Stromal cell of bone marrow (primary cell): ENCODE measurements at regions not wholly inside any gene's neighbourhood (a gene's known extent, or its start where the extent isn't known, plus 50 kb on each side); places are given as distances from the start of the nearest gene placed in this dataset.

ENCODE experiments used
- DNase-seq: peaks from one replicate; pipeline ENCODE4 v3.0.0-alpha.2; 2012; ENCODE audit warnings: low read depth

DNA sequence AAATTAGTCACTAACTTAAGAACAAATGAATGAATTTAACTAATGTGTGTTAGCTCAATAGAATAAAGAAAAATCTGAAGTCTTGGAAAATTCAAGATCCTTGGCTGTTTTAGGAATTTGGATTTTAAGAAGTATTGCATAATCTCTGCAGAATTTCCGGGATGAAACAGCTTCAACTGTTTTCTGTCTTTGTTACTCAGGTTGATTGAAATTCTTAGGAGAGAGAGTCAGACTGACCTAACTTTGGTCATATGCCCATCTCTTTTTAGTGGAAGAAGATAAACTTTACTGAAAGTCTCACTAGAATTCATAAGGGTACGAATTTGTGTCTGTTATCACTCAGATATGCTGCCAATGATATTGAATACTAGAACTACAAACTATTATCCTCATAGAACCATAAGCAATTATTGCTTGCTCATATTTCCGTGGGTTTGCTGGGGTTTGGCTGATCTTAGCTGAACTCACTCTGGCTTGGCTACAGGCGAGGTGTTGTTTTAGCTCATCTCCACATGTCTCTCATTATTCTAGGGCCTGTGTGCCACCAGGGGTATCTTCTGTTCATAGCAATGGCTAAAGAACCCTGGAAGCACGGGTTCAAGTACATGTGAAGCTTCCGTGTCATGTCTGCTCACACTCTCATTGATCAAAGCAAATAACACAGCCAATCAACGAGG, 257.4 kb upstream of the NOVA1 start:
- no peak for DNase-seq

DNA sequence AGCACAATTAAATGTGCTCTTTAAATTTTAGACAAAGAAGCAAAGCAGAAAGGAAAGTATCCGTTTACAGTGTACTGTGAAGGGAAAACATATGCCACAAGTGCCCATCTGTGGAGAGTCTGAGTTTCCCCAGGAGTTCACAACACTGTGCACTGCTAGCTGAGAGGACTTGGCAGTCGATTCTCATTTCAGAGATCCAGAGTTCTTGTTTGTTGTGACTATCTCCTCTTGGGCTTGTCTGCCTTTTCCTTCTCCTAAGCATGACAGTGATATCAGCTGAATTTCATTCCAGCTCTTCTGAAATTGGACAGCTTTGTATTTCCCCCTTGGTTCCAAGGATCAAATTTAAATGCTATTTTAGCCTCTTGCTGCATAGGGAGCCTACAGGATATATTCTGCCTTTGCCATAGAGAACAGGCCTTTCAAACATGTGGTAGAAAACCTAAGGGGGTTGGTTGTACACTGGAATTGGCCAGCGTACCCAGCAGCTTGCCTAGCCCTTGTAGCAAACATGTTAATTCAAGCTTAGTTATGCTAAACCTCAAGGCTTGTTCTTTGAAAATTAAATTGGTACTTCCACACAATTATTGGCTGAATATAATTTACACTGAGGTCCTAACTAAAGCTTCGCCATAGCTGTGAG, 259.2 kb upstream of the NOVA1 start:
- DNase-seq = no peak

DNA sequence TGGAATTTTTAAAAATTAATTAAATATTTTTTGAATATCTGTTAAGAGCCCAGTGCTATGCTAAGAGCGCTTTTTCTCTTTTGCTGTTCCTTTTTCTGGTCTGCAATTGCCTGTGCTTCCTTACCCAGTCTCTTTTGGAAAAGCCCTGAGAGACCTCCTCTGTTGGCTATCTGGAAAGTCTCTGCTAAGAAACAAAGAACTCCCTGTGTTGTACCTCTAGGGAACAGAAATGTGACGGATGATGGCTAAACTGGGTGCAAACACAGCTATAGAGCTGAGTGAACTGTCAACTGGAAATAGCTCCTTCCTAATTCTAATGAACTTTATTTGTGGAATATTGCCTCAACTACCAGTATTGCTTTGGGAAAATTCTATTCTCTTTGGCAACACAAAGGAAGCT, 261.6 kb upstream of the NOVA1 start:
- DNase-seq = no peak

DNA sequence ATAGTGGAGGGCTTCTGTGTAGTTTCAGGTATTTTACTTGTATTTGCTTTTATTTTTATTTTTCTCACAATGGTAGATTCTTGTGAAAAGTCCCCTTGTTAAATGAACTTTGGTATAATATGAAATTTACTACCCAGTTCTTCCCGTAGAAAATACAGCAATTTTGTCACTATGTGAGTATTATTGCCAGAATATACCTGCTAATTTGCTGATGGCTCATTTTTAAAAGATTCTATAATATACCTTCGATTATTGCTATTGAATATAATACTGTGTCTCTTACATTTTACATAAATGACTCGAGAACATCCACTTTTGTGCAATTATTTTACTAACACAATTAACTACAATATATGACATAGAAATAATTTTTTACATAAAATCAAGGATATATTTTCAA, 262.3 kb upstream of the NOVA1 start:
- no peak for DNase-seq

DNA sequence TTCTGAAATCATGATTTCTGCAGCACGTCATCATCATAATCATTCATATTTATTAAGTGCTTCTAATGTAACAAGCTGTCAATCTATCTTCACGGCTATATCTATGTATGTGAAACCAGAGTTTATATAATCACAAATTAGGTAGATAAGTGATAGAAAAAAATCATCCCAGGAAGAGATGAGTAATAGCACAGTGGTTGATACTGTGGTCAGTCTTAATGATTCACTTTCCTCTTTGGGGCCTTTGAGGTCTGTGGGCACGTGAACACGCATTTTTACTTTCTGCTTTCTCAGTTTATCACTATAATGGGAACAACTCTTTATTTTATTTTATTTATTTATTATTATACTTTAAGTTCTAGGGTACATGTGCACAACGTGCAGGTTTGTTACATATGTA, 265.9 kb upstream of the NOVA1 start:
- no peak for DNase-seq

DNA sequence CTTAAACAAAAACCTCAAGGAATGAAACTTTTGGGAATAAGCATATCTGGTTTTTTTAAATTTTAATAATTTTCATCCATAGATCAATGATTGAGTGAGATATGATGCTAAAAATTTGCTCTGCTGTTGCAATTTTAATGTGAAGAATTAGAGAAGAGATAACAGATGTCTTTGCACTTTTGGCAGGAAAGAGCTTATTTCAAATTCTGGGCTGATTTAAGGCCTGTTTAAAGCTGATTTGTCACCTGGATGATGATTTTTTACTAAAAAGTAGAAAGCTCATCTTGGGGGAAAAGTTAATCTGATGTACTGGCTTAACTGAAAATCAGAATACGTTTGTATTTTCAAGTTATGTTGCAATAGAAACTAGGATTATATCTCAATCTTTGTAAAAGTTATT, 268.9 kb upstream of the NOVA1 start:
- no peak for DNase-seq

DNA sequence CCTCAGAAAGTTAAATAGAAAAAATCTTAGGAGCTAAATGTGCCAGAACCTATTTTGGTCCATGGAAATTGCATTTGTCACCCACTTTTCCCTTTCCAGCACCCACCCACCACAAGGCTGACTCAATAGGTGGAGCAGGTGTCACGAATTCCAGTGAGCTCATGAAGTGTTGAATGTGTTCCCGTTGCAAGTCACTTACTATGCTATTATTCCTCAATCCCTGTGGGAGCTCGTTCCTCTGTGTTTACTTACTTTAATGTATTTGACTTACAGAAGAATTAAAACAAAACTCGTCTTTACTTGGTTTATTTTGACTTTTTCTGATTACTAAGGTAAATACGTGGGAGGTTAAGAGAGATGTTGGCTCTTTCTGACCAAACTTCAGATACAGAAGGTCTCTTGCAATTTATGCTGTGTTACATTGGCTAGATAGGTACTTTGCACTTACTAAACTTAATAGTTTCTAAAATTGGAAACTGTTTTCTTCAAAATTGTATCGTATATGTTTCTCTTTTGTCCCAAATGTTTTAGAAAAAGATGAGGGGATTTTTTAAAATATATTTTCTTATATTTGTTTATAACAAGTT, 269.4 kb upstream of the NOVA1 start:
- no peak for DNase-seq

DNA sequence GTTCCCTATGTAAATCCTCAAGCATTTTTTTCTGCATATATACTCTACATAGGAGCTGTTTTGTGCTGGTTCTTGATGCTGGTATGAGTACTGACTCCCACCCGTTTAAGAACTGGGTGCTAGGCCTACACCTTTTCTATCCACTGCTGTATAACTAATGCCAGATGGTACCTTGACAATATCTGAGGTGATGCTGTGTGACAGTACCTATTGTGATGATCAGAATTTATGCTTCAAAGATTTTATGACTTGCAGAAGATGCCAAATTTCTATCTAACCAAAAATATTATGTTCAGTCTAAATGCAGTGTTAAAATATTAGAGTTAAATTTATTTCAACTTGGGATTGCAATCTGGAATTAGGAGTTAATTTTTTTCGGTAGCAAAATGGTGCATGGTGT, 272.3 kb upstream of the NOVA1 start:
- no peak for DNase-seq

DNA sequence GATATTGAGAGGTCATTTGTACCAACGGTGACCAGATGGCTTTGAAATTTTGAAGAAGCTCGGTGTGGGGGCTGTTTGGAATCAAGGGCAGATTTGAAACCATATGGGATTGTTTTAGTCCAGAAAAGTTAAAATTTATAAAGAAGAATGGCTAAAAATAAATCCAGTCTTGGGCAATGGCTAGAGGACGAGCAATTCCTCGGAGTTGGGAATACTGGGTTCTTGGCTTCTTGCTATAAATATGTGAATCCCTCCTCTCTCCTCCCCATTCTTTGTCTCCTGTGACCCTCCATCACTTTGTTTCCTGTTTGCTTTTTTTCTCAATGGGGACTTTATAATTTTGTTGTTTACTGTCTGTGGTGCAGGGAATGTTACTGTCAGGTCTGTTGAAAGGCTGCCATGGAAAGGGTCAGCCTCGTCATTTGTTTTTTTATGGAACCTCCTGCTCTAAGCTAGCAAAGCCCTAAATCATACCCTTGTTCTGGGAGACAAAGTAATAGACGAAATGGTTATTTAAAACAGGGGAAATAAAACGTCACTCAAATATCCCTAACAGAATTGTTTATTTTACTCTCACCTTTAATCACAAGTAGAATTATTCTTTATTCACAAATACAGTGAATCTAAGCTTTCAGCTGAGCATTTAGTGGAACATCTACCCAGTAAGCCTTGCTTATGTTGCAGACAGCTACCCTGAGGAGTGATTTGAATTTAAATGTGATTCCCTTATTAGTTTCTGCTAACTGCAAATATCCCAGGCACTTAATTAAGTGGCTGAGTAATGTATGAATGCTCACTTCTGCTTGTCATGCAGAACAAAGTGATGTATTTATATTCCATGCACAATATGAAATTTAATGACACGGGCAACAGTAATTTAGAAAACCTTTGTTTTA, 273.1 kb upstream of the NOVA1 start:
- DNase-seq = no peak

DNA sequence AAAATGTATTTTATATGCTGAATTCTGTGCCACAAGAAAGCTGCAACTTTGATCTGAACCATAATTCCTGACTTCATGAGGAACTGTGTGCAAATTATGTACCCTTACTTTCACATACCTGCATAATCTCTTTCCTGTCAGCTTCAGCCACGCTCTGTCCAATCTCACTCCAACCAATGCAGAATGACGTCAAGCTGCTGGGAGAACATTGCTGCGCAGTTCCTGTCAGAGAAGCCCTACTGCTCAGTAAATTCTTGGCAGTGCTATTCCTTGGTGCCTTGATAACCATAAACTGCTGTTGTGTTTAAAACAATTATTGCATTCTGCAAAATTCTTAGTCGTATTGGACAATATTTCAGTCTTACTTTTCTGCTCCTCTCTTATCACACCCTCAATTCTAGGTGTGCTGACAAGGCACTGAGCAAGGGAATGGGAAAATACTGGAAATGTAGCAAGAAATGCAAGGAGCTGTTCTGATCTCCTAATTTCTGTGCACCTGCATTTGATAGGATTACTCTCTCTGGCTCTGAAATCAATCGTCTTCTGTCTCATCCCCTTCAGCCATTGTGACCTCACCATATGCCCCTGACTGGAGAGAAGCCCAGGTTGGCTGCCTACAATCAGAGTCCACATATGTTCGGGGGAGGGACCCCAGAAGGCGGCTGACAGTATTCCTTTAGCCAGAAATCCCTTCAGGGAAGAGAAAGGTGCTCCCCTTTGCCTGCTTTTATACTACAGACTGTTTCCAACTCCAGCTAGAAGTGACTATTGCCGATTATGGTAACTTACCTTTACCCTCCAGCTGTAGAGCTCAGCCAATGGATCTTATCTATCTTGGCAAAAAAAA, 274.9 kb upstream of the NOVA1 start:
- DNase-seq = no peak

DNA sequence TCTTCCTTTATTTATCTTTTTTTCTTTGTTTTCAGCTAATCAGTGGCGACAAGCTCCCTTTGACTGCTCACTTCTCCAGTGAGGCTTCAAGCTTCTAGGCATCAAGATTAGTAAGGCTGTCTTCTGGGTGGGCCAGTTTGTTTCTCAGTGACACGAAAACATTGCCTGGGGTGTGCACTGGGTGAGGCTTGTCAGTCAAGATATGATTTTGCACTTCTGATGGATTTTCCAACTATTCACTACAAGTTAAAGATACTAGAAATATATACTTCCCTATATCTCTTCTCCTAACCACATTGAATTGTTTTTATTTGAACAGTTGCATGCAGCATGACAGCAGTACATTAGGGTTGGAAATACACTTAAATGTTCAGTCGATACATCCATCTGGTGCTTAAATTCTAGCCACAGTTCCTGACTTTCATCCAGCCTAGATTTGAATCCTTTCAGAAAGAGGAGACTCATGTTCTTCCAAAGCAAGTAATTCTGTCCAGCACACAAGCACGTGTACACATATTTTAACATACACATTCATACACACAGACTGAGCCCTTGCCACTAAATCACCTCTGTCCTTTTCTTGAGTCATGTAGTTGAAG, 275.6 kb upstream of the NOVA1 start:
- DNase-seq = no peak

DNA sequence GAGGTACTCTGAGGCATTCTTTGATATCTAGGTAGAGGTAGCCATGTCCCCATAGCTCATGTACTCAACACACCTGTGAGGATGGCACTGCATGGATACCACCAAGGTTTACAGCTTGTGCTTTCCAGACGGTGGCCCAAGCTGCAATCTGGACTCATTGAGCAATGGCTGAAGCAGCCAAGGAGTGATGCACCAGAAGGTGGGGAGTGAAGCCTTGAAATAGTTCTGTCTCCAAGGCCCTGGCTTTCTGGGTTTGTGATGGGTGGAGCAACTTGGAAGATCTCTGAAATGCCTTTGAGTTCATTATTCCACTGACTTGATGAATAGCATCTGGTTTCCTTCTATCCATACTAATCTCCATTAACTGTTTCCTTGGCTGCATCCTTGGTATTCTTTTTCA, 290.0 kb upstream of the NOVA1 start:
- no peak for DNase-seq

DNA sequence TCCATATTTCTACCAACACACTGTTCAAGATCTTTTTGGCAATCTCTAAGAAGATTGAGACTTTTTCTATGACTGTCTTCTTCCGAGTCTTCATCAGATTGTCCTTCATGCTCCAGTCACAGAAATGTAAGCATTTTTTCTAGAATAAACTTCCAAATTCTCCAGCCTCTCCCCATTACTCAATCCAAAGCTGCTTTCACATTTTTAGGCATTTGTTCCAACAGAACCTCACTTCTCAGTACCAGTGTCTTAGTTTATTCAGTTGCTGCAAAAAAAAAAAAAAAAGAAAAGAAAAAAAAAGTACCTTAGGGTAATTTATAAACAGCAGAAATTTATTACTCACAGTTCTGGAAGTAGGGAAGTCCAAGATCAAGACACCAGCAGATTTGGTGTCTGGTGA, 290.8 kb upstream of the NOVA1 start:
- no peak for DNase-seq

DNA sequence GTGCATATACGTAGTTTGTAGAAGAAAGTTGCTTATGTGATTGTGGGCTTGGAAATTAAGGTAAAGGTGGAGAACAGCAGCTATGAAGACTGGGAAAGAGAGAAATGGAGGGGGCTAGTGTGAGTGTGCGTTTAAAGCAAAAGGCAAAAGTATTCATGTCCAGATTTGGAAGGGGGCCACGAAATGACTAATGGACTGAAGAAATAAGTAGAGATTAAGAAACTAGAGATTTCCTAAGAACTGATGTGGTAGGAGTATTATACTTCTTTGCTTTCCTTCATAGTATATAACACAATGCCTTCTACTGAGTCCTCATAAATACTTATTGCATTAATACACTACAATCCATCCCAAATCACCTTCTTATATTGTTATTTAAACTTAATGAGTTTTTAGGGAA, 298.6 kb upstream of the NOVA1 start:
- DNase-seq = peak; percentile 19

DNA sequence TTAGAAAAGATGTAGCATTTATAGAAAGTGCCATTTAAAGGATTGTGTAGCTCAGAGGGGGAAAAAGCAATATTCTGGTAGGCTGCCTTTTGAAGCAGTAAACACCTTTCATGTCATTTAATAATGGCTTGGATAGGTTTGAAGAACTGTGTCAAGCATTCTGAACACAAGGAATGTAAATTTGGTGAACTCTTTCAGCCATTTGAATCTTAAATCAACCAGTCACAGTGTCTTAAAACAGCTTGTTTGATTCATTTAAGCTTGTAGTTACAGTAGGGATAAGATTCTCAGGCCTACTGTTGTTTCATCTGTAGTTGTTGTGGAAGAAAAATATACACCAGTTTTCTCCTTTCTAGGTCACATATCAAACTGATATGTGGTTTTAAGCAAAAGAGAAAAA, 299.4 kb upstream of the NOVA1 start:
- DNase-seq = no peak

DNA sequence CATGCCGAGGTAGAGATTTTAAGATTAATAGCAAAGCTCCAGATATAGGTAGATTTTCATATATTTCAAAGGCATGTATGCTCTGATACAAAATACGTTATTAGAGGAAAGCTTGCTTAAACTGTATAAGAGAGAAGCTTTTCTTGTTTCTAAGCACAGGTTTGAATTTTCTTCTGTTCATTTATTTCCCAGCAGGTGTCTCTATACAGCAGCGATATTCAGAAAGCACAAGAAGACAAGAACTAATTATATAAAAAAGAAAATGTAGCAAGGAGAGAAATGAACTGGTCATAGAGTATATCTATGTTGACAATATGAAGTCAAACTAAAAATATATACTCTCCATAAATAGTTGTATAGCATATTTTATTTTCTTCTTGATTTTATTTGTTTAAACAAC, 307.4 kb upstream of the NOVA1 start:
- DNase-seq = no peak

DNA sequence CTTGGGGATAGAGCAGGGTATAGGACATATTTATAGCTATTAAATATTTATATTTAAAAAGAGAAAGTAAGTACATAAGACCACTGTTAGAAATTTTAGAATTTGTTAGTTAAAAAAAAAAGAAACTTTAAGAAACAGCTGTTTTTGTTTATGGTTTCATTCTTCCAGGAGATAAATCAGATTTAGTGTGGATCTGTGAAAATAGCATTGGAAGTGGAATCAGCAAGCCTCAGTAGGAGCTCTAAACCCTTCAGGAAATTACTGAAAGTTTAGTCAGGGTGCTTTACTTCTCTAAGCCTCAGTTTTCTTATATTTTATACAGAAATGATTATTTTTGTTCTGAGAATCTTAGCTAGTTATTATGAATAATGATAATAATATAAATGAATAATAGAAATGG, 316.0 kb upstream of the NOVA1 start:
- DNase-seq = no peak

DNA sequence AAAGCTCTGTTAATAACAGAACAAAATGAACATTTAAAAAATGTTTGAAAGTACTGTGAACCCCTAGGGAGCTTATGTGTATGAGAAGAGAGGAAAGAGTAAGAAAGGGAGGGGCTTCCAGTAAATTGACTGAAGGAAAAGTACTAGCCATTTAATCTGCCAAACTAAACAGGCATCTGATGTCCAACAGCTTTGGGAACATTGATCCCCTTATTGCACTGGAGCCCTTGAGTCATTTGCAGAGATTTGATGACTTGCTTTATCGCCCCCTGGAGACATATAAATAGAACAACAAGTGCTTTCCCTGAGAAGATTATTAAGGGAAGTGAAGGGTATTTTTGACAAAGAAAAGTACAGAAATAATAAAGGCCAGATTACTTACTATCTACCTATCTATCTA, 319.3 kb upstream of the NOVA1 start:
- peak; percentile 44 for DNase-seq

DNA sequence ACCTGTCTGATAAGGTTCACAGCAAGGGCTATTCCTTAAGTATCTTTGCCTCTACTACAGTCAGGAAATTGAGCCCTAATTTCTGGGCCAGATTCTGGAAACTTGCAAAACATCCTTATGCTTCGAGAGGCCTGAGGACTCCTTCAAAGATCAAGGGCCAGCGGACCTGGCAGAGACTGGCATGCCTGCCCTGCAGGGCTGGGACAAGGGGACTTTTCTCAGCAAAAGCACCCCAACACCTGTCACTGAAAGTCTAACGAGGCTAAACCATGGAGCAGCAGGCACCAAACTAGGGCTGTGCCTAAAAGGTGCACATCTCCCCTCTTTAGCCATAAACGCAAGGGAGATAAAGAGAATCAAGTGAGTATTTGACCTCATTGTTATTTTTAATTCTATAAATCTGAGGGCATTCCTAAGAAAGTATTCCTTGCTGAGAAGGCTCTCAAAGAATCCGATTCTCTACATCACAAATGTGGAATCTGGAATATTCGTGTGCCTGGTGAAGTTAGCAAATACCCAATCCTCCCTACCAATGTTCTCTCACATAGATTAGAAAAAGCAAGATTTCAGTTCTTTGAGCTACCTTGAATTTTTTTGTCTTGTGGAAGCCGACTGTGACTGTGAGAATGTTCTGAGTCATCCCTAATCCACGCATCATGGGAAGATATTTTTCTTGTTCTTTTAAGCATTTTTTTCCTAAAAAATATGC, 328.2 kb upstream of the NOVA1 start:
- DNase-seq = no peak

DNA sequence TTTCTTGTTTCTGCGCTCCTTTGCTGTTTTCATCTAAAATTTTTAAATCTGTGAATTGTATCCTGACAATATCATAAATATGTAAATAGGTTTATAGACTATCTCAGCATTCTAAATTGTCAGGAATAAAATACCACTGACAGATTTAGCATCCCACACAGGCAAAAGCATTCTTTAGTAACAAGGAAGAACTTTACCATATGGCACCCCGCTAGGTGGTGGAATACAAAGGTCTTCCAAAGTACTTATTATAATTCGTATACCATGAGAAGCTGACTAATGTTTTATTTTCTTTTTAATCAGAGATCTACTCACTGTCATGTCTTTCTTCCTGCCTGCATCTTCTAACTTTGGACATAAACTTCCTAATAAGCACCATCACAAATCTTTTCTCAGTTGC, 328.8 kb upstream of the NOVA1 start:
- no peak for DNase-seq

DNA sequence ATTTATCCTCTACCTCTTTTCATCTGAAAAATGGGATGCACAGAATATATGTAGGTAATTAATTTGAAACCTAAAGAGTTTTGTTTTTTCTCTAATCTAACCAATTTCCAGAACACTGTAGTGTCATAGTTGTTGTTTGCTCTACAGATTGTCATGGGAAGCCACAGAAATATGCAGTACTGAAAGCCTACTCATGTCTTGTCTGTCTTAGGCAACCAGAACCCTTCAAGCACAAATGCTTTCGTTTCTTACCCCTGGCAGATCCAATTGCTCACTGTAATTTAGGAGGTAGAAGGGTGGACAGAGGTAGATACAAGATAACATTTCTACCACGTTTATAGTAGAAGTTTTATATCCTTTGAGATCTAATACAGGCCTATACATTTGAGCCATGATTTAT, 330.2 kb upstream of the NOVA1 start:
- no peak for DNase-seq
